ENCODE measurements at regions not wholly inside any gene's neighbourhood (a gene's known extent, or its start where the extent isn't known, plus 50 kb on each side); places are given as distances from the start of the nearest gene placed in this dataset.

DNA sequence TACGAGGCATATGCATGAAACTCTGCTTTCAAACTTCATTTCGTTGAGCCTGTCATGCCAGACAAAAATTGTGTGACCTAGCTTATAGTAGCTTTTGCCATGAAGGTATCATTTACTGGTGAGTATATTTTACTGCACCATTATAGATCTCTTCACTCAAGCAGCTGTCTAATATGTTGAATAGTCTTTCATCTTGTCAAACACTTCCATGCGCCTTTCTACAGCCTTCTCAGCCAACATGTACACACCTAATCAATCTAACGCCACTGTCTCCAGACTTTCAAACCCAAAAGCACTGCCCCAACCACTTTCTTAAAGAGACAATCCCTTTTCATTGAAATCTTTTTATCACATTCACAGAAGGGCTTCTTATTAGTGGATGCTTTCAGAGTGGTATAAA lies 757.4 kb downstream of the VRK1 start:
- Histone ChIP-seq H3K27me3 (ENCODE audit: insufficient read depth) (no peaks in the 10 kb centered on the region), H3F3A (replicated peaks; ENCODE audit: insufficient read depth) (no peaks in the 10 kb centered on the region), H3K4me2 (no peak overlapping the region), H3K9ac (no peak overlapping the region), H4K20me1 (ENCODE audit: insufficient read depth) (no peaks in the 10 kb centered on the region), H2AFZ (ENCODE audit: low read depth) (no peak overlapping the region), H3K36me3 (replicated peaks in 1 of 2; ENCODE audit: control insufficient read depth in 1 of 2, insufficient read depth in 2 of 2, low read length in 1 of 2) (no peaks in the 10 kb centered on the region), H3K79me2 (ENCODE audit: insufficient read depth) (no peaks in the 10 kb centered on the region), H3K27ac (ENCODE audit: low read depth in 2 of 2, low read length in 1 of 2) (no peak overlapping the region), H3K4me3 (ENCODE audit: low read depth in 2 of 2, low read length in 1 of 2) (no peak overlapping the region), H3K9me3 (no peaks in the 10 kb centered on the region), H3K9me2 (no peaks in the 10 kb centered on the region), H3K4me1 (ENCODE audit: control insufficient read depth in 1 of 2, insufficient read depth in 2 of 2, low read depth in 1 of 2, low read length in 1 of 2) (no peaks in the 10 kb centered on the region)
- ChIA-PET POLR2A (no interaction called here), CTCF (no interaction called here)
- DNase-seq = no peak
- 2% methylated on average over 4 of the region's 4 CpGs for WGBS (ENCODE audit: low lambda C conversion rate)
- TF ChIP-seq, protein P1, sequence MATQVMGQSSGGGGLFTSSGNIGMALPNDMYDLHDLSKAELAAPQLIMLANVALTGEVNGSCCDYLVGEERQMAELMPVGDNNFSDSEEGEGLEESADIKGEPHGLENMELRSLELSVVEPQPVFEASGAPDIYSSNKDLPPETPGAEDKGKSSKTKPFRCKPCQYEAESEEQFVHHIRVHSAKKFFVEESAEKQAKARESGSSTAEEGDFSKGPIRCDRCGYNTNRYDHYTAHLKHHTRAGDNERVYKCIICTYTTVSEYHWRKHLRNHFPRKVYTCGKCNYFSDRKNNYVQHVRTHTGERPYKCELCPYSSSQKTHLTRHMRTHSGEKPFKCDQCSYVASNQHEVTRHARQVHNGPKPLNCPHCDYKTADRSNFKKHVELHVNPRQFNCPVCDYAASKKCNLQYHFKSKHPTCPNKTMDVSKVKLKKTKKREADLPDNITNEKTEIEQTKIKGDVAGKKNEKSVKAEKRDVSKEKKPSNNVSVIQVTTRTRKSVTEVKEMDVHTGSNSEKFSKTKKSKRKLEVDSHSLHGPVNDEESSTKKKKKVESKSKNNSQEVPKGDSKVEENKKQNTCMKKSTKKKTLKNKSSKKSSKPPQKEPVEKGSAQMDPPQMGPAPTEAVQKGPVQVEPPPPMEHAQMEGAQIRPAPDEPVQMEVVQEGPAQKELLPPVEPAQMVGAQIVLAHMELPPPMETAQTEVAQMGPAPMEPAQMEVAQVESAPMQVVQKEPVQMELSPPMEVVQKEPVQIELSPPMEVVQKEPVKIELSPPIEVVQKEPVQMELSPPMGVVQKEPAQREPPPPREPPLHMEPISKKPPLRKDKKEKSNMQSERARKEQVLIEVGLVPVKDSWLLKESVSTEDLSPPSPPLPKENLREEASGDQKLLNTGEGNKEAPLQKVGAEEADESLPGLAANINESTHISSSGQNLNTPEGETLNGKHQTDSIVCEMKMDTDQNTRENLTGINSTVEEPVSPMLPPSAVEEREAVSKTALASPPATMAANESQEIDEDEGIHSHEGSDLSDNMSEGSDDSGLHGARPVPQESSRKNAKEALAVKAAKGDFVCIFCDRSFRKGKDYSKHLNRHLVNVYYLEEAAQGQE (IDR thresholded peaks at IDR 0.05; ENCODE audit: low read depth, low read length) = no peak
- TF ChIP-seq CHD2 (IDR thresholded peaks at IDR 0.05; ENCODE audit: low read length, partially characterized antibody) (no peak), TEAD4 (IDR thresholded peaks at IDR 0.05; ENCODE audit: borderline replicate concordance, insufficient read depth) (no peak), RCOR1 (IDR thresholded peaks at IDR 0.05; ENCODE audit: low read length) (no peak), TCF12 (IDR thresholded peaks at IDR 0.05) (no peak), TAF1 (IDR thresholded peaks at IDR 0.05; ENCODE audit: borderline replicate concordance, low read depth, low read length) (no peak), NFIC (IDR thresholded peaks at IDR 0.05; ENCODE audit: borderline replicate concordance) (no peak), EP300 (IDR thresholded peaks at IDR 0.05; ENCODE audit: borderline replicate concordance in 1 of 2, low read depth in 1 of 2, low read length in 1 of 2) (no peak), NRF1 (IDR thresholded peaks at IDR 0.05; ENCODE audit: low read depth, low read length) (no peak), MAX (IDR thresholded peaks at IDR 0.05; ENCODE audit: low read depth) (no peak)
- TF ChIP-seq, protein P2, sequence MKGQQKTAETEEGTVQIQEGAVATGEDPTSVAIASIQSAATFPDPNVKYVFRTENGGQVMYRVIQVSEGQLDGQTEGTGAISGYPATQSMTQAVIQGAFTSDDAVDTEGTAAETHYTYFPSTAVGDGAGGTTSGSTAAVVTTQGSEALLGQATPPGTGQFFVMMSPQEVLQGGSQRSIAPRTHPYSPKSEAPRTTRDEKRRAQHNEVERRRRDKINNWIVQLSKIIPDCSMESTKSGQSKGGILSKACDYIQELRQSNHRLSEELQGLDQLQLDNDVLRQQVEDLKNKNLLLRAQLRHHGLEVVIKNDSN (IDR thresholded peaks at IDR 0.05; ENCODE audit: borderline replicate concordance, low read depth) = no peak

GRCh38 chr14:97564334-97564733 lies 767.2 kb downstream of the VRK1 start:
- Histone ChIP-seq H2AFZ (ENCODE audit: low read depth) (no peak overlapping the region), H3K9me2 (no peaks in the 10 kb centered on the region), H3F3A (replicated peaks; ENCODE audit: insufficient read depth) (no peaks in the 10 kb centered on the region), H3K9ac (no peak overlapping the region), H3K4me1 (ENCODE audit: control insufficient read depth in 1 of 2, insufficient read depth in 2 of 2, low read depth in 1 of 2, low read length in 1 of 2) (no peaks in the 10 kb centered on the region), H3K36me3 (replicated peaks in 1 of 2; ENCODE audit: control insufficient read depth in 1 of 2, insufficient read depth in 2 of 2, low read length in 1 of 2) (no peaks in the 10 kb centered on the region), H3K27ac (ENCODE audit: low read depth in 2 of 2, low read length in 1 of 2) (no peak overlapping the region), H3K4me3 (ENCODE audit: low read depth in 2 of 2, low read length in 1 of 2) (no peak overlapping the region), H3K79me2 (ENCODE audit: insufficient read depth) (no peaks in the 10 kb centered on the region), H4K20me1 (ENCODE audit: insufficient read depth) (no peaks in the 10 kb centered on the region), H3K27me3 (ENCODE audit: insufficient read depth) (no peaks in the 10 kb centered on the region), H3K4me2 (no peak overlapping the region), H3K9me3 (no peaks in the 10 kb centered on the region)
- ChIA-PET POLR2A (no interaction called here), CTCF (no interaction called here)
- TF ChIP-seq GATA2 (CRISPR knock-in tag; IDR thresholded peaks at IDR 0.05) (no peak), NFIC (IDR thresholded peaks at IDR 0.05; ENCODE audit: borderline replicate concordance) (no peak), MXI1 (IDR thresholded peaks at IDR 0.05; ENCODE audit: low read depth, low read length) (no peak)
- TF ChIP-seq, protein P1 (IDR thresholded peaks at IDR 0.05; ENCODE audit: low read depth, low read length) = no peak
- TF ChIP-seq, protein P3, sequence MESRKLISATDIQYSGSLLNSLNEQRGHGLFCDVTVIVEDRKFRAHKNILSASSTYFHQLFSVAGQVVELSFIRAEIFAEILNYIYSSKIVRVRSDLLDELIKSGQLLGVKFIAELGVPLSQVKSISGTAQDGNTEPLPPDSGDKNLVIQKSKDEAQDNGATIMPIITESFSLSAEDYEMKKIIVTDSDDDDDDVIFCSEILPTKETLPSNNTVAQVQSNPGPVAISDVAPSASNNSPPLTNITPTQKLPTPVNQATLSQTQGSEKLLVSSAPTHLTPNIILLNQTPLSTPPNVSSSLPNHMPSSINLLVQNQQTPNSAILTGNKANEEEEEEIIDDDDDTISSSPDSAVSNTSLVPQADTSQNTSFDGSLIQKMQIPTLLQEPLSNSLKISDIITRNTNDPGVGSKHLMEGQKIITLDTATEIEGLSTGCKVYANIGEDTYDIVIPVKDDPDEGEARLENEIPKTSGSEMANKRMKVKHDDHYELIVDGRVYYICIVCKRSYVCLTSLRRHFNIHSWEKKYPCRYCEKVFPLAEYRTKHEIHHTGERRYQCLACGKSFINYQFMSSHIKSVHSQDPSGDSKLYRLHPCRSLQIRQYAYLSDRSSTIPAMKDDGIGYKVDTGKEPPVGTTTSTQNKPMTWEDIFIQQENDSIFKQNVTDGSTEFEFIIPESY (IDR thresholded peaks at IDR 0.05; ENCODE audit: borderline replicate concordance, low read depth) = no peak
- WGBS (ENCODE audit: low lambda C conversion rate) = 0% methylated on average over 3 of the region's 3 CpGs
- no peak for DNase-seq

Measured in SK-N-SH (cell line).